D341Med (cell line): ENCODE measurements at regions not wholly inside any gene's neighbourhood (a gene's known extent, or its start where the extent isn't known, plus 50 kb on each side); places are given as distances from the start of the nearest gene placed in this dataset.

ENCODE experiments used
- DNase-seq: peaks from one replicate; pipeline ENCODE4 v3.0.0; 2012; ENCODE audit warnings: low spot score

DNA sequence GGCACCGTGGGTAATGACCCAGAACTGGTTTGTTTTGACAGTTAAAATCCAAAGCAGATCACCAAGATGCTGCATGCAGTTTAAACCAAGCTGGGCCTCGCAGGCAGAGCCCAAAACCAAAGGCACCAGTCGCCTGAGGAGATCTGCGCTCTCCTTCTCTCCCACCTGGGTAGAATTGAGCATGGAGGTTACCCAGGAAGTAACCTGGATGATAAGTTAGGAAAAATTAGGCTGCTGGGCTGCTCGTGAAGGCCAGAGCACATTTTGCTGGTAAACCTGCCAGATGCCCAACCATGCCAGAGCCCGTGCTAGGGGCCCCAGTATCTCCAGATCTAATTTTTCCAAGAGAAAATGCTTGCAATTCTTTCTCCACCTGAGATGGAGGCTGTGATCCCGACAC lies 388.3 kb upstream of the MGMT start:
- no peak for DNase-seq

GRCh38 chr10:129079705-129080104 lies 387.3 kb upstream of the MGMT start:
- DNase-seq: peak; percentile 78

DNA sequence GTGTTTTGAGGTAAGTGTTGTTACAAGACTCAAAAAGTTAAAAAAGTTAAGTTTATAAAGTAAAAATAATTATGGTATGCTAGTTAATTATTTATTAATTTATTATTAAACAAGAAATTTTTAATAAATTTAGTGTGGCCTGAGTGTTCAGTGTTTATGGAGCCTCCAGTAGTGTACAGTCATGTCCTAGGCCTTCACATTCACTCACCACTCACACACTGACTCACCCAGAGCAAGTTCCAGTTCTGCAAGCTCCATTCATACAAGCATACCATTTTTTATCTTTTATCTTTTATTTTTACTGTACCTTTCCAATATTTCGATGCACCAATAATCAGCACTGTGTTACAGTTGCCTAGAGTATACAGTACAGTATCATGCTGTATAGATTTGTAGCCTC lies 381.2 kb upstream of the MGMT start:
- no peak for DNase-seq

DNA sequence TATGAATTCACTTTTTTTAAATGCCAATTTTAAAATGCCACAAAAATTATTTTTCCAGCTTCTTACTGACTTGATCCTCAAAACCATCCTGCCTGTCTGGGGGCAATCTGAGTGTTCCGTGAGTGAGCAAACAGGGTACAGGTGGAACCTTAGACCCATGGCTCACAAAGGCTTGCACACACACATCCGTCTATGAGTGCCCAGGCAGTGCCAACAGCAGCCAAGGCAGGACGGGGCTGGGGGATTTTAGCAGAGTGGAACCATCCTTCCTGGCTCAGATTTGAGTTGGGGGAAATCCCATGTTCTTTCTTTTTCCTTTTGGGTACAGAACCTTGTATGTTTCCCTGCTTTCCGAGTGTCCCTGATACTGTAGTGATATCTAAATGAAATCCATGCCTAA lies 377.7 kb upstream of the MGMT start:
- no peak for DNase-seq

DNA sequence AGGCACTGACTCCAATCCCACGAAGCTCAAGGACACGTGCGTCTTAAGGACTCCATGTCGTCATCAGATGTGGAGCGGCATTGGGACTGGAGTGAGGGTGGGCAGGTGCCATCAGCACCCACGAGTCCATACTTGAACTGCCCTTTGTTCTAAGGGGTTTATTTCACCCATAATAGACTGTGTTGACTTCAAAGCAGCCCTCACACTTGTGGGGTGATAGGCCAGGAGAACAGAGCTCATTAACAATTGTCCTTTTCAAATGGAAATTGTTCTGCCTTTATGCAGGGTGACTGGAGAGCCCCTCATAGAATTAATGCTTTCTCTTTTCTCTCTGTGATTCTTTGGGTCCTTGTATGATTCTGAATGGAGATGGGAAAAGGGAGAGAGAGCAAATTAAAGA lies 376.9 kb upstream of the MGMT start:
- no peak for DNase-seq

DNA sequence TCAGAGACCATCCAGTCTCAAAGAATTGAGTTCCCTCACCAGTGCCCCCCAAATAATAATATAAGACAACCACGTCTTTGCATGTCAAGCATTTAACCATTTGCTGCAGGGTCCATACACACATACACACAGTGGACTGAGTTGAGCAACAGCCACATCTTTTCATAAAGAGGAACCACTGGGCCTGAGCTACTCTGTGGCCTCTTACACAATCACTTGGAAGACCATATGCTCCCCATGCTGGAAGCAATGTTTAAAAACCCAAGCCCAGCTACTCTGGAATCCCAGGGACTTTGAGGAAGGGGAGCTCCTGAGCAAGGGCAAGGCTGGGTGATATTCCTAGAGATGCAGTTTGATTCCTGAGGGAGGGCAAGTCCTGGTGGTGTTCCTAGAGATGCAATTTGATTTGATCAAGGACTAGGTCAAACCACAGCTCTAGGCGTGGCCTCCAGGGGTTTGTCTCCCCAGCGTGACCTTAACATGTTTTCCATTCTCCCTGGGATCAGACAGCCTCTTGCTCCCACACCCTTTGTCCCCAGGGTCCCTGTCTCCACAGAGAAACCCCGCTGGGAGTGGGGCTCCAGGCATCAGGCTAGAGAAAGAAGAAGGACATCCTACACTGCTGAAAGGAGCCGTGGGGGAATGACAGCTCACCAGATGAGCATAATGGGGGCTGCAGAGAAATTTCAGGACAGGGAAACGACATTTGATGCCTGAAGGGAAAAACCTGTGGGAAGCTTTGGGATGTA lies 376.2 kb upstream of the MGMT start:
- no peak for DNase-seq

DNA sequence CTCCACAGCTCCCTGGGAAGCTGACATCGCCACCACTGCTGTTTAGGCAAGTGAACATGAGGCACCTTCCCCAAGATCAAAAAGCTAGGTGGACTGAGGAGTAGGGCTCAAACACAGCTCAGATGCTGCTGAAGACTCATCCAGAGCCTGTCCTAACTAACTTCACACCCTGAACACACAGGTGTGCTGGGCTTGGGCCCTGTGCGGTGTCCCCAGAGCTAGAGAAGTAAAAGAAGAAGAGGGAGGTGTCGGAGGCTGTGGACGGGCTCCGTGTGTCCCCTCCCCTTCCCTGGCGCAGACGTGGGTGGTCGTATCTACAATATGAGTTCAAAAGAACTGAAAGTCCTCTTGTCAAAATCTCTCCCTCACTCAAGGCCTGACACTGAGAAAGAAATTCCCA lies 373.4 kb upstream of the MGMT start:
- DNase-seq: no peak

DNA sequence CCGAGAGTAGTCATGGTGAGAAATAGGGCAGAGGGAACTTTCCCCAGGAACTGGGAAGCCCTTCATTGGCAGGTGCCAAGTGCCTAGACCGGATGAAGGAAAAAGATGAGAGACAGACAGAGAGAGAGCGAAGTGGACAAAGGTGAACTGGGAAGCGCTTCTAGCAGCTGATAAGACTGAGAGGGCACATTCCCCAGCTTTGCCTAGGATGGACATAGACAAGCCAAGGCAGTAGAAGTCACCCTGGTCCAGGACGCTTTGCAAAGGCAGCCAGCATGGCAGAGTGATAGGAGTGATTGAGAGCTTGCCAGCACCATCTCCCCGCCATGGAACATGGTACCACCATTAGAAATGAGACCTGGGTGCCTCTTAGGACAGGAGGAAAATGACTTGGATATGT lies 372.8 kb upstream of the MGMT start:
- DNase-seq: no peak

DNA sequence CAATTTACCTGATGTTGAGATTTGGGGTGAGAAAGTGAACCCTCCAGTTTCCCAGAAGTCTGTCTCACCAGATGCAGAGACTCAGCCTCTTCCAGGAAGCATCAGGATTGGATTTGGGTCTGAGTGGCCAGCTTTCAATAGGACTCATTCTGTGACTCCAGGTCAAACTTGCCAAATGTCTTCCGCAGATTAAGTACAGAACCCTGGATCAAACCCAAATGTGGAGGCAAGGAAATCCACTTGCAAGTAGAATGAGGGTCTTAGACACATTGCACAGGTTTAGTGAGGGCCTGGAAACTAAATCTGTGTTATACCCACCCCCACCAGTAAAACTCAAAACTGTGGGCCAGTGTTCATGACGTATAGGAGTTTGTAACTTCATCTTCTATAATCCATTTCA lies 372.2 kb upstream of the MGMT start:
- DNase-seq: no peak

GRCh38 chr10:129095680-129096064 lies 371.4 kb upstream of the MGMT start:
- no peak for DNase-seq

GRCh38 chr10:129096065-129096984 lies 370.7 kb upstream of the MGMT start:
- no peak for DNase-seq

- no peak for DNase-seq
Observed at GRCh38 chr10:129097776-129098330, 369.2 kb upstream of the MGMT start.

DNA sequence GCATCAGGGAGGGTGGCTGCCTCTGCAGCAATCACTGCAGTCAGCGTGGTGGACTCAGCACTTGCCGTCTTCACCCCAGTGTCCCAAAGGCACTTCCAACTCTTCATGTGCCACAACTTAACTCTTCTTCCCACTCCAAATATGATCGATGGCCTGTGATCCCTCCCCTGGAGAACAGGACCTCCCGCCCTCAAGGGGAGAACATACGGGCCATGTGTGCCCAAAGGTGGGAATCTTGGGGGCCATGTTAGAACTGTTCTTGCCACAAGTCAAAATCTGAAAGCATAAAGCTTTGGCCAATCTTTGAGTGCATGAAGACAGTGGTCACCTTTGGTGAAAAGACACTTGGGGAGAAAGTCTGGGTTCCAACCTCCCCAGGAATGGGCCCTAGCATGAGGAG lies 368.5 kb upstream of the MGMT start:
- DNase-seq: no peak

DNA sequence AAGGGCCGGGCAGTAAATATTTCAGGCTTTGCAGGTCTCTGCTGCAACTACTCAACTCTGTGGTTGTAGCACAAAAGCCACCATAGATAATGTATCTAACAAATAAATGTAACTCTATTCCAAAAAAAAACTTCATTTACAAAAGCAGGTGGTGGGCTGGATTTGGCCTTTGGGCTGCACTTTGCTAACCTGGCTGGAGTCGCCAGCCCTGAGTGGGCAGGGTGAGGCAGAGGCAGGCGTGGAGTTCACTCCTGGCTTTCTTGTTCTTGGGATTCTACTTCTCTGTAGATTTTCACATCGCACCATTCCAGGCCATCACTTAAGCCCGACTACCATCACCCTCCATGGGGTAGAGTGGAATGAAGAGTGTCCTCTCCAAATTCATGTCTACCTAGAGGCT lies 367.6 kb upstream of the MGMT start:
- DNase-seq: no peak

DNA sequence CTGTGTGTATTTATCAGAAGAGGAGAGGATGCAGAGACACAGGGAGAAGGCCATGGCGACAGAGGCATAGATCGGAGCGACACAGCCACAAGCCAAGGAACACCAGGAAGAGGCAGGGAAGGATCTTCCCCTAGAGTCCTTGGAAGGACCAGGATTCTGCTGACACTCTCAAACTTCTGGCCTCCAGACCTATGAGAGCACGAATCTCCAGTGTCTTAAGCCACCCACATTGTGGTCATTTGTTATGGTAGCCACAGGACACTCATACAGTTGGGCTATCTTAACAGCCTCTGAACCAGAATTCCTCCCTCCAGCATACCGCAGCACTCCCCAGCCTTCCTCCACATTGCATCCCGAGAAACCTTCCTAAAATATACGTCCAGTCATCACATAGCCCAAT lies 367.0 kb upstream of the MGMT start:
- DNase-seq: no peak

DNA sequence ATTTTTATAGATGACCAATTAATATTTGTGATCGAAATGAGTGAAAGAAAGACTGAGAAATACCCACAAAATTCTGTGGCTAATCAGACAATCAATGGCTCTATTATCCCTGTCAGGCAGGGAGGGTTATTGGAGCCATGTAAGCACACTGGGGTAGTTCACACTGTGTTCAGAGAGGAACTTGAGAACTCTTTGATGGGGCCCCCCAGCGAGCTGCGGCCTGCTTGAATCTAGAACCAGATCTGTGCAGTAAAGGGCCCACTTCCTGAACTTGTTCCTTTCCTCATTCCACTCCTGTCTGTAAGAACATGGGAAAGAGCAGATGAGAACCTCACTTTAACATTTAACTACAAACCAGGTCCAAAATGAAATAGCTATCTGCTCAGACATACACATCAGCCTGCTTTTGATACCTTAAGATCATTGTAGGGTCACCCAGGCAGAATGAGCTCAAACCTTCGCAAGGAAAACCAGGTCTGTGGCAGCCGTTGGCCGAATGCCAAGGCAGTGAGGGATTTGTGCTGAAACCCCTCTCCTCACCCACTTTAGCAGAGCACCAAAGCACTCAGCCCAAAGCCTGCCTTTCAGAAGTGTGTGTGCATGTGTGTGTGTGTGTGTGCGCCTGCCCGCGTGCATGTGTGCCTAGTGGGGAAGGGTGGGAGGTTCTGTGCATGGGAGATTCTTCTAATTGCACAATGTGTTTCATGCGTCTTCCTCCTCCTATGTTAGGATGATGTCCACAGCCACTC lies 365.6 kb upstream of the MGMT start:
- DNase-seq: no peak

DNA sequence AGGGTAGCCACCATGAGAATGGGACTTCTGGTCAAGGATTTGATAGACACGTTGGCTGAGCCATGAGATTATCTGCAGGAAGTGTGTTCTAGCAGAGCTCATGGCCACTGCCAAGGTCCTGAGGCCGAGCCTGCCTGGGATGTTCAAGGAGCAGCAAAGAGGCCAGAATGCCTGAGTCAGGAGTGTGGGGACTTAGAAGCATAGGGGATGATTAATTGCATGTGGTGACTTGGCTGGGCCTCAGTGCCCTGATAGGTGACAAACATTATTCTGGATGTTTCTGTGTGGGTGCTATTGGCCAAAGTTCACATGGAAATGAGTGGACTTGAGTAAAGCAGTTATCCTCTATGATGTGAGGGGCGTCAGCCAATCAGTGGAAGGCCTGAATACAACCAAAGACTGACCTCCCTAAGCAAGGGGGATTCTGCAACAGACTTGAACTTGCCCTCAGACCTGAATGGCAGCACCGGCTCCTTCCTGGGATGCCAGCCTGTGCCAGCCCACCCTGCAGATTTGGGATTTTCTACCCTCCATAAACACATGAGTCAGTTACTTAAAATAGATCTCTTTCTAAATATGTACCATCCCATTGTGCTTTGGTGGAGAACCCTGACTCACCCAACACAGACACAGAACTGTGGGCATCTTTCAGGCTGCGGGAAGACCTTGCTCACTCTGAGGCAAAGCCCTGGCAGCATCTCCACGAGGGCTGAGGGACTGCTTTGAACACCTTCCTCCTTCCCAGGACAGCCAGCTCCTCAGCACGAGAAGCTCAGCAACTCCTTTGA lies 363.9 kb upstream of the MGMT start:
- no peak for DNase-seq

DNA sequence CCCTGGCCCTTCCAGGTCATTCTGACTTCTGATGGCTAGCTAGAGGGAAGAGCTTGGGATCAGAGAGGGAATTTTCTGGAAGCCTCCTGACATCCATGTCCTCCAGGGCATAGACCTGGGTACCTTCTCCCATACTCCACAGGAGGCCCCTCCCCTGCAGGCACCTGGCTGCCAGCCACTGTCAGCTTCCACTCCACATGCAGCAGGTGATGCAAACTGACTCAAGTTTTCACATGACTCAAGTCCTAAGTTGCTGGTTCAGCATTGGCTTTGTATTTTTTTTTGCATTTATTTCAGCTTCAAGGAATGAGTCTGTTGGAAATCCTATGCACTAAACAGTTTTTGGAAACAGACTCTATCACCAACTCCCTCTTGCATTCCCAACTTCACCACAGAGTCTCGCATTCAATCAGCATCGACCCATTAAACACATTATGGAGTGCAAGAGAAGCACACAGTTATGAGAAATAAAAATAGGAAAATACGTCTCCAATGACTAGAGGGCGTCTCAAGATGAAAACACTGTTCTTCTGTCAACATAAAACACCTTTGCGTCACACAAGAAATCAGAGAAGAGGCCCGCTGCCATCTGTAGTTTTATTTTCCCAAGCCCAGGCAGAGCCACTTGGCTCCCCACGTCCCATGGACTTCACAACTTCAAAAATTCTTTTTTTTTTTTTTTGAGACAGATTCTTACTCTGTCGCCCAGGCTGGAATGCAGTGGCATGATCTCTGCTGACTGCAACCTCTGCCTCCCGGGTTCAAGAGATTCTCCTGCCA lies 362.6 kb upstream of the MGMT start:
- no peak for DNase-seq

GRCh38 chr10:129105266-129105665 lies 361.8 kb upstream of the MGMT start:
- DNase-seq: no peak

DNA sequence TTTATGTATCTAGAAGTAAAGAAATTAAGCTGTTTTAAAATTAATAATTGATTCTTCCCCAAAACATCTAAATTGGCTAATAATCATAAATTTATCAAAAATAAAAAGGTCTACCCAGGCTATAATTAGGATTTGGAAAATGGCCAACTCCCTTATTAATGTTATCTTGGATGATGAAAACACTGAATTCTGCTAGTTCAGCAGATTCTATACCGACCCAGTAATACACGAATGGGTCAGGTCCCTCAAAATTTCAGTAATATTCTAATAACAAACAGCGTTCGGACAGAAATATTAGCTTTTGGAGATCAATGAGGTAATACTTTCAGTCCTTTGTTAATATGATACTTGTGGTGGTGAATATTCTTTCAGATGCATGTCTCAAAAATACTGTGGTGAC lies 360.7 kb upstream of the MGMT start:
- no peak for DNase-seq

- DNase-seq: no peak
Observed at GRCh38 chr10:129107525-129107924, 359.5 kb upstream of the MGMT start.
